ENCODE measurements at regions not wholly inside any gene's neighbourhood (a gene's known extent, or its start where the extent isn't known, plus 50 kb on each side); places are given as distances from the start of the nearest gene placed in this dataset.

- TF ChIP-seq CTCF (conservative IDR thresholded peaks at IDR 0.05; ENCODE audit: low read length) (no peak), EZH2phosphoT487 (IDR thresholded peaks at IDR 0.05; ENCODE audit: borderline replicate concordance, low read depth, low read length) (no peak)
These were observed 115.9 kb upstream of the RUNX1 start for GRCh38 chr21:35164971-35165483.

All from OCI-LY7 (cell line).